H9 (cell line): ENCODE measurements at regions not wholly inside any gene's neighbourhood (a gene's known extent, or its start where the extent isn't known, plus 50 kb on each side); places are given as distances from the start of the nearest gene placed in this dataset.

ENCODE experiments used
- DNase-seq: peaks from one replicate; pipeline ENCODE4 v3.0.0-alpha.2; 2017
- H2AFZ ChIP-seq: one replicate; pipeline ENCODE4 v1.6.1; 2013; ENCODE audit warnings: mild to moderate bottlenecking, low read length, control low read depth, moderate library complexity
- H2AK5ac ChIP-seq: 2 replicates; pipeline ENCODE4 v1.6.1; 2013; ENCODE audit warnings: low read length, control low read depth, mixed read lengths; ENCODE audit not compliant: insufficient read length
- H2BK120ac ChIP-seq: one replicate; pipeline ENCODE4 v1.6.1; 2013; ENCODE audit warnings: low read depth, mild to moderate bottlenecking, low read length, control low read depth, inconsistent platforms; ENCODE audit not compliant: poor library complexity, severe bottlenecking
- H2BK12ac ChIP-seq: 2 replicates; pipeline ENCODE4 v1.6.1; 2013; ENCODE audit warnings: low read length, control low read depth, mixed read lengths, low read depth; ENCODE audit not compliant: insufficient read length
- H2BK15ac ChIP-seq: 2 replicates; pipeline ENCODE4 v1.6.1; 2013; ENCODE audit warnings: low read depth, low read length, control low read depth
- H2BK20ac ChIP-seq: one replicate; pipeline ENCODE4 v1.6.1; 2013; ENCODE audit warnings: low read depth, mild to moderate bottlenecking, low read length, control low read depth, inconsistent platforms; ENCODE audit not compliant: poor library complexity, severe bottlenecking
- H2BK5ac ChIP-seq: 2 replicates; pipeline ENCODE4 v1.6.1; 2013; ENCODE audit warnings: low read length, control low read depth, mixed read lengths; ENCODE audit not compliant: insufficient read length
- H3K14ac ChIP-seq: 2 replicates; pipeline ENCODE4 v1.6.1; 2013; ENCODE audit warnings: low read length, control low read depth; ENCODE audit not compliant: insufficient read depth
- H3K18ac ChIP-seq: 2 replicates; pipeline ENCODE4 v1.6.1; 2013; ENCODE audit warnings: low read depth, mild to moderate bottlenecking, mixed read lengths, low read length, control low read depth; ENCODE audit not compliant: insufficient read length
- H3K23ac ChIP-seq: 2 replicates; pipeline ENCODE4 v1.6.1; 2013; ENCODE audit warnings: low read length, control low read depth, mixed read lengths, low read depth; ENCODE audit not compliant: insufficient read length
- H3K23me2 ChIP-seq: 2 replicates; pipeline ENCODE4 v1.6.1; 2013; ENCODE audit warnings: low read depth, mild to moderate bottlenecking, mixed read lengths, low read length, control low read depth; ENCODE audit not compliant: insufficient read length, poor library complexity, severe bottlenecking
- H3K27ac ChIP-seq: 2 replicates; pipeline ENCODE4 v1.5.1; 2013; ENCODE audit warnings: low read length, control low read depth, mixed read lengths, low read depth; ENCODE audit not compliant: insufficient read length
- H3K27me3 ChIP-seq: 2 replicates; pipeline ENCODE4 v1.6.1; 2013; ENCODE audit warnings: low read length, control low read depth, inconsistent platforms; ENCODE audit not compliant: insufficient read depth
- H3K4ac ChIP-seq: 2 replicates; pipeline ENCODE4 v1.6.1; 2013; ENCODE audit warnings: low read depth, mild to moderate bottlenecking, control low read depth, inconsistent platforms, low read length, moderate library complexity
- H3K4me1 ChIP-seq: 2 replicates; pipeline ENCODE4 v1.6.1; 2013; ENCODE audit warnings: low read length, control low read depth, inconsistent platforms; ENCODE audit not compliant: insufficient read depth
- H3K4me2 ChIP-seq: 2 replicates; pipeline ENCODE4 v1.6.1; 2013; ENCODE audit warnings: low read length, control low read depth, mixed read lengths; ENCODE audit not compliant: insufficient read length, insufficient read depth
- H3K56ac ChIP-seq: 2 replicates; pipeline ENCODE4 v1.6.1; 2013; ENCODE audit warnings: low read depth, mild to moderate bottlenecking, mixed read lengths, low read length, control low read depth; ENCODE audit not compliant: insufficient read length
- H3K79me1 ChIP-seq: 2 replicates; pipeline ENCODE4 v1.6.1; 2013; ENCODE audit warnings: low read depth, mild to moderate bottlenecking, moderate library complexity, low read length, control low read depth, inconsistent platforms; ENCODE audit not compliant: insufficient read depth, poor library complexity, severe bottlenecking
- H3K79me2 ChIP-seq: 2 replicates; pipeline ENCODE4 v1.6.1; 2013; ENCODE audit warnings: low read length, control low read depth, inconsistent platforms; ENCODE audit not compliant: insufficient read depth
- H3K9ac ChIP-seq: 2 replicates; pipeline ENCODE4 v1.6.1; 2013; ENCODE audit warnings: low read length, control low read depth, mixed read lengths; ENCODE audit not compliant: insufficient read length; ENCODE audit errors: extremely low read depth
- H3K9me3 ChIP-seq: one replicate; pipeline ENCODE4 v1.6.1; 2013; ENCODE audit warnings: low read depth, low read length, inconsistent platforms; ENCODE audit not compliant: control insufficient read depth
- H3T11ph ChIP-seq: one replicate; pipeline ENCODE4 v1.6.1; 2013; ENCODE audit warnings: mild to moderate bottlenecking, low read length, control low read depth, inconsistent platforms
- H4K20me1 ChIP-seq: one replicate; pipeline ENCODE4 v1.6.1; 2013; ENCODE audit not compliant: control insufficient read depth, insufficient read length, insufficient read depth
- H4K5ac ChIP-seq: 2 replicates; pipeline ENCODE4 v1.6.1; 2013; ENCODE audit warnings: low read depth, mild to moderate bottlenecking, mixed read lengths, low read length, control low read depth; ENCODE audit not compliant: insufficient read length
- H4K8ac ChIP-seq: replicated peaks from 2 replicates; pipeline ENCODE4 v1.6.1; 2013; ENCODE audit warnings: low read length, control low read depth, mixed read lengths, low read depth; ENCODE audit not compliant: insufficient read length
- H4K91ac ChIP-seq: 2 replicates; pipeline ENCODE4 v1.6.1; 2013; ENCODE audit warnings: low read depth, mild to moderate bottlenecking, moderate library complexity, mixed read lengths, low read length, control low read depth; ENCODE audit not compliant: insufficient read length
- H3K27ac Mint-ChIP-seq, 3 experiments: 2 replicates in 2 of 3; 3 replicates in 1 of 3; pipeline ENCODE4 v1.8.0; 2020 to 2021; ENCODE audit warnings: mixed read lengths in 3 of 3, mild to moderate bottlenecking in 1 of 3, moderate library complexity in 1 of 3
- H3K27me3 Mint-ChIP-seq: 2 replicates; pipeline ENCODE4 v1.8.0; 2021; ENCODE audit warnings: low read depth, mild to moderate bottlenecking, moderate library complexity, mixed read lengths
- H3K36me3 Mint-ChIP-seq, 3 experiments: 2 replicates in 2 of 3; 3 replicates in 1 of 3; pipeline ENCODE4 v1.8.0; 2020 to 2021; ENCODE audit warnings: low read depth in 3 of 3, mixed read lengths in 3 of 3; ENCODE audit not compliant: insufficient read depth in 1 of 3
- H3K4me1 Mint-ChIP-seq, 2 experiments: 2 replicates each; pipeline ENCODE4 v1.8.0; 2020; ENCODE audit warnings: mixed read lengths in 2 of 2
- H3K4me3 Mint-ChIP-seq, 2 experiments: 2 replicates in 1 of 2; 3 replicates in 1 of 2; pipeline ENCODE4 v1.8.0; 2020 to 2021; ENCODE audit warnings: mild to moderate bottlenecking in 2 of 2, mixed read lengths in 2 of 2, moderate library complexity in 1 of 2
- H3K9me3 Mint-ChIP-seq, 2 experiments: 2 replicates in 1 of 2; 3 replicates in 1 of 2; pipeline ENCODE4 v1.8.0; 2020; ENCODE audit warnings: mild to moderate bottlenecking in 2 of 2, mixed read lengths in 2 of 2, moderate library complexity in 1 of 2
- WGBS: extraction: QIAGEN DNeasy Blood & Tissue Kit; methylation state at CpG from one replicate; pipeline ENCODE4 v1.1.7; 2013; ENCODE audit warnings: missing lambda C conversion rate, low lambda C conversion rate, mixed read lengths; ENCODE audit not compliant: insufficient read length; ENCODE audit errors: extremely low coverage; 5-methylcytosine and 5-hydroxymethylcytosine counted together
- TF ChIP-seq, protein P1 (sequence below): fragments of 200-600 bp; sonication (generic); conservative IDR thresholded peaks from 3 replicates; pipeline ENCODE4 v1.8.0; 2021; ENCODE audit warnings: antibody characterized with exemption, mild to moderate bottlenecking

DNA sequence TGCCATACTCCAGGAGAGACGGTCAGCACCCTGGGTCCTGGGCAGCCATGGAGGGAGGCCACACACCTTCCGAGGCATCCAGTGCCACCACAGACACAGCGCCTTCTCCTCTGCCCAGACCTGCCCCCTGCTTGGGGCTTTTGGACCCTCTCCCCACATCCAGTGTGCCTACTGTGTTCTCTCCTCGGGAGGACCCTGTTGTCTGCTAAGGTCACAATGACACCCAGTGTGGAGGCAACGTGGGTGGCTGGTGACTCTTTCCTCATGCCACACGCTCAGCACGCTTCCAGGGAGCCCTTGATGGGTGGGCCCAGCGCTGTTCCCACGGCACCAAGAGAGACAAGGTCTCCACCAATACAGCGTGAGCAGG is 251.9 kb downstream of the EIPR1 start:
- Mint-ChIP-seq H3K4me1 (peaks cover 4% of the 10 kb centered on the region in 2 experiments; a peak in 2 of 4 replicates), H3K9me3 (no peaks in the 10 kb centered on the region), H3K36me3 (no peaks in the 10 kb centered on the region), H3K4me3 (no peak overlapping the region), H3K27ac (no peak overlapping the region; a peak in 1 of 7 replicates), H3K27me3 (peaks cover 4% of the 10 kb centered on the region)
- Histone ChIP-seq H3K27me3 (no peaks in the 10 kb centered on the region), H4K8ac (no peak overlapping the region), H3K23ac (no peak overlapping the region), H3K9me3 (no peaks in the 10 kb centered on the region), H3K4ac (no peak overlapping the region), H3K4me2 (no peak overlapping the region), H3K9ac (no peak overlapping the region), H3K23me2 (no peaks in the 10 kb centered on the region), H2AFZ (no peak overlapping the region), H3K79me2 (no peaks in the 10 kb centered on the region), H3K14ac (no peak overlapping the region; the same call in 1 of the 2 replicates), H3T11ph (no peak overlapping the region), H3K18ac (no peak overlapping the region), H3K56ac (no peak overlapping the region), H4K5ac (no peak overlapping the region), H2BK5ac (no peak overlapping the region), H3K4me1 (no peaks in the 10 kb centered on the region; the same call in 1 of the 2 replicates), H2BK12ac (no peak overlapping the region), H2BK20ac (no peak overlapping the region), H2BK15ac (no peak overlapping the region), H3K27ac (no peak overlapping the region), H2BK120ac (no peak overlapping the region), H4K91ac (no peak overlapping the region), H2AK5ac (no peak overlapping the region), H4K20me1 (no peaks in the 10 kb centered on the region), H3K79me1 (no peaks in the 10 kb centered on the region)
- DNase-seq = no peak
- TF ChIP-seq, protein P1, sequence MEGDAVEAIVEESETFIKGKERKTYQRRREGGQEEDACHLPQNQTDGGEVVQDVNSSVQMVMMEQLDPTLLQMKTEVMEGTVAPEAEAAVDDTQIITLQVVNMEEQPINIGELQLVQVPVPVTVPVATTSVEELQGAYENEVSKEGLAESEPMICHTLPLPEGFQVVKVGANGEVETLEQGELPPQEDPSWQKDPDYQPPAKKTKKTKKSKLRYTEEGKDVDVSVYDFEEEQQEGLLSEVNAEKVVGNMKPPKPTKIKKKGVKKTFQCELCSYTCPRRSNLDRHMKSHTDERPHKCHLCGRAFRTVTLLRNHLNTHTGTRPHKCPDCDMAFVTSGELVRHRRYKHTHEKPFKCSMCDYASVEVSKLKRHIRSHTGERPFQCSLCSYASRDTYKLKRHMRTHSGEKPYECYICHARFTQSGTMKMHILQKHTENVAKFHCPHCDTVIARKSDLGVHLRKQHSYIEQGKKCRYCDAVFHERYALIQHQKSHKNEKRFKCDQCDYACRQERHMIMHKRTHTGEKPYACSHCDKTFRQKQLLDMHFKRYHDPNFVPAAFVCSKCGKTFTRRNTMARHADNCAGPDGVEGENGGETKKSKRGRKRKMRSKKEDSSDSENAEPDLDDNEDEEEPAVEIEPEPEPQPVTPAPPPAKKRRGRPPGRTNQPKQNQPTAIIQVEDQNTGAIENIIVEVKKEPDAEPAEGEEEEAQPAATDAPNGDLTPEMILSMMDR = no peak
- WGBS = no CpG with 5 or more reads among the region's 10 CpGs
